Fibroblast of upper back skin (primary cell): ENCODE measurements at regions not wholly inside any gene's neighbourhood (a gene's known extent, or its start where the extent isn't known, plus 50 kb on each side); places are given as distances from the start of the nearest gene placed in this dataset.
A peak's percentile ranks its signal among the peaks of the same experiment; 100 is the strongest.
"Not testable (repeated sequence)": the region's sequence is repeated elsewhere in the genome, so short reads cannot be mapped to it uniquely, and the experiment has no call there.

Source experiments
- DNase-seq: peaks from one replicate; pipeline ENCODE4 v3.0.0-alpha.2; 2013

DNA sequence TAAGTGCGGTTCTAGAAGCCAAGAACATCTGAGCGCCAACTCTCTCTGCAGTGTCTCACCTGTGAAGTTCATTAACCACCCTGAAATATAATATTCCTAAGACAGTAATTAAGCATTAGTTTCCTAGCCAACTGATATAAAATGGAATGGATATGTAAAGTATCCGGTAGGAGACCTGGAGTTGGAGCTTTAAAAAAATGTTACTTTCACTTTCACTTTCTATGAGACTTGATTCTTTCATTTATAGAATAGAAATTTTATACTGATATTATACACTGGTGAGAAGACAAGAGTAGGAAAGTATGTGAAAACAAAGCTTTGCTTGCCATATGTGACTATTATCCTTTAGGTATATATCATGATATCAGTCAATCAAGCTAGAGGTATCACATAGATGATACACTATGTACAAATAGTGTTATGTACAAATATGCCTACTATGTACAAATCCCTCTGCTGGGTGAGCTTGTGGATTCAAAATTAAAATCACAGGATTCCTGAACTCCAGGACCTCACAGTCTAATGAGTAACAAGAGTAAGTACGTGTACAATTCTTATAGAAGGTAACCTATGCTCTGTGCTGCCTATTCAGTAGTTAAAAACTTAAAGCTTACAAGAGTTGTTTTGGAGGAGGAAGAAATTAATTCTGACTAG lies 934.2 kb downstream of the TTLL7 start:
- no peak for DNase-seq

DNA sequence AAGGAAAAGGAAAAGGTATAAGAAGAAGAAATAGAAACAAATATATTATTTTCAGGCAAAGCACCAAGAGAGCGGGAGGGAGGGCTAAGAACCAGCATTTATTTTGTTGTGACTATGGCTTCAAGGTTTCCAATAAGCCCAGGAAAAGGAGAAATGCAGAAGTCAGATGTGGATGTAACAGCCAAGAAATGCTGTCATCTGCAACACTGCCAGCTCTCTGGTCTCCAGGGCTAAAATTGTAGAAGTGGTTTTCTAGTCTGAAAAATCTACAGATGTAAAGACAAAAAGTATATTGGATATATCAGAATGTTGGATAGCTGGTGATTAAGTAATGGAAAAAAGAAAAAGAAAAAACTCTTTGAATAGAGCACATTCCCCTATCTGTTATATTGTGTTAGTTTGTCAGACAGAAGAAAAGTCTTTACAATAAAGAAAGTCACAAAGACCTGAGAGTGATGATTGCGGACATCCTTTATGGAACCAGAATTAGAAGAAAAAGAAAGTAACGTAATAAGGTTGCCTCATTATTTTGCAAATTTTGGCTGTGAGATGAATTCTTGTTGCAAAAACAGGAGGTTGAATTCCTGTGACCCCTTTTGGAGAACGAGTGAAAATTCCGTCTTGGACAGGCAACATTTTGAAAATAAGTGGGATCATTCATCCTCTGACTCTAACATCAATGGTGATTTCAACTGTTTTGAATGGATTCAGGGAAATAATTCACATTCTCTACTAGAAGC lies 938.1 kb downstream of the TTLL7 start:
- DNase-seq, result no peak

DNA sequence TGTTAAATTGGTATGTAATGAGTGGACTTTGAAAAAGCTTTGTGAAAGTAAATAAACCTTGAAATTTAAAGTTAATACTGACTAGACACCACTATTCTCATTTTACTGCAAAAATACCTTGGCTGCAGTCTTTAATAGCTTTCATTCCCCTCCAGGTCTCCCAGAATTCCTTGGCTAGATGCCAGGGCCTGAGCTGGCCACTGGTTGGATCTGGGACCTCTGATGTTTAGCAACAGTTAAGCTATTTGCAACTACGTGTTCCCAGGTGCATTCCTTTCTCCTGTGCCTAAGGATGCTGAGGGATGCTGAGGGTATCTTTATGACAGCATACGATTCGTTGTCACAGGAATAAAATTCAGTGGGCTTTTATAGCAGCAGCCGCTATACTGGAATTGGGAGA lies 938.7 kb downstream of the TTLL7 start:
- peak; percentile 31 for DNase-seq

DNA sequence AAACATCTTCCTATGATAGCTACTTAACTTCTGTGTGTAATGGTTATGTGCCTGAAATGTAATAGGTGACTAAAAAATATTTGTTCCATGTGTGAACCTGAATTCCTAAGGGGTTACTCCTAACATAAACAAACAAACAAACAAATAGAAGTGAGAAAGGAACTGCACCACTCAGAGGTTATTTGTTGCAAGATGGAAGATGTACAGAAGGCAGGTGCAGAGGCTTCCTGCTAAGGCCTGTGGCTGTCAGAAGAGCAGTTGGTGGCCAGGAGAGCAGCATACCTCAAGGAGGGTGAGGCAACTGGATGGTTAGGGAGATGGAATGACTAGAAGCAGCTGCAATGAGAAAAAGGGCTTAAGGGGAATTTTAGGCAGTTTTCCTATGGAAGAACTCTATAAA lies 940.6 kb downstream of the TTLL7 start:
- no peak for DNase-seq

DNA sequence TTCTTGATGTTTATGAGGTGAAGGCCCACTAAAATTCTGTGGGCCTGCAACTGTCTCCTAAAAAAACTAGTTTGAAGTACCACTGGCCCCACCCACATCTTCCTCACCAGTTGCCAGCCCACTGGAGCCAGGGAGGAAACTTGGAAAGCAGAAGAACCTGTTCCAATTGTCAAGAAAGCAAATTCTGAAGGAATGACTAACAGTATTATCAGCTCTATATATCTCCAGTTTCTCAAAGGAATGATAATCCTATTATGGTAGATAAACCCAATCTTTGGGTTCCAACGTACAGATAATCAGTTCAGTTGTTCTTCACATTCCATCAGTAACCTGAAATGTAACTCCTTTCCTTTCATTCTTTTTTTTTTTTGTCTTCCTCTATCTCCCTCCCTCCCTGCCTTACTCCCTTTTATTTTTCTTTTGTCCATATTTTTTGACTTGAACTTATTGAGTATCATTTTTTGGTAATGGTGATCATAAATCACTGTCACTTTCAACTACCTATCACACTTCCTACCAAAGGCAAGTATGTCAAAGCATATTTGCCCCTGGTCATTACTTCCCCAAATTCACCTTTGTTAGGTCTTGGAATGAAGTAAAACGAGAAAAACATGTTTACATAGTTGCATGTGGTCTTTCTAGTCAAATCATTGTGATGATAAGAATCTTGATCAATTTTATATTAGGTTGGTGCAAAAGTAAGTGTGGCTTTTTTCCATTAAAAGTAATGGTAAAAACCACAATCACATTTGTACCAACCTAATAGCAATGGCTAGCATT lies 943.4 kb downstream of the TTLL7 start:
- no peak for DNase-seq

DNA sequence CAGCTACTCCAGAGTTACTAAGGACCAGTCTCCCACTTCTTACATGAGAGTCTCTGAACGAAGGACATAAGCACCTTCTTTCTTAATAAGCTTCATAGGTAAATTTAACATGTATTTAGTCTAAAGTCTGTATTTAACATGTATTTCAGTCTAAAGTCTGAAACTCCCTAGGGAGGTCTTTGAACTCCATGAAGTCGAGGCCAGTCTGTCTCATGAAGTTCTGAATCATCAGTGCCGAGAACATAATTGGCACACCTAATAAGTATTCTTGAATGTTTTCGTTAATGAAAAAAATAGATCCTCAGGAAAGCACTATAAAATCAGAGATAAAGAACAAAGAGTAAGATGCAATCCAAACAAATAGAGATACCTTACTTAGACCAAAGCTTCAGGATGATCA lies 945.5 kb downstream of the TTLL7 start:
- no peak for DNase-seq

DNA sequence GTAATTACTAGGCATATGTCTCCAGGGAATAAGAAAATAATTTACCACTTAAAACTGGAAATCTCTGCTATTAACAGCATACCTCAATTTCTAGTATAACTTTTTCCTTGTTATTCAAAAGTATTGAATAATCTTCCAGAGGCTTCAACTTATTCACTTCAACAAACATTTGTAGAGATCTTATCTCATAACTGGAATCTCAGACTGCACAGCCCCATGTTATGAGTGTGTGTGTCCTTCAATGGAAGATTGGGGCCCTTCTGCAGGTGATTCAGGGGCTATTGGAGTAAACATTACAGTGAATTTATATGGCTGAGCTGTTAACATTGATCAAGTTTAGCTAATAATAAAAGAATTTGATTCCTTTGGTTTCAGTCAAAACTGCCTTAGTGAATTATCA lies 946.1 kb downstream of the TTLL7 start:
- DNase-seq, result no peak

DNA sequence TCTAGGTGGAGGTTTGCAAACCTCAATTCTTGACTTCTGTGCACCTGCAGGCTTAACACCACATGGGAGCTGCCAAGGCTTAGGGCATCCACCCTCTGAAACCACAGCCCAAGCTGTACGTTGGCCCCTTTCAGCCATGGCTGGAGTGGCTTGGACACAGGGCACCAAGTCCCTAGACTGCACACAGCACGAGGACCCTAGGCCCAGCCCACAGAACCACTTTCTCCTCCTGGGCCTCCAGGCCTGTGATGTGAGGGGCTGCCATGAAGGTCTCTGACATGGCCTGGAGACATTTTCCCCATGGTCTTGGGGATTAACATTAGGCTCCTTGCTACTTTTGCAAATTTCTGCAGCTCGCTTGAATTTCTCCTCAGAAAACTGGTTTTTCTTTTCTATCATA lies 947.9 kb downstream of the TTLL7 start:
- DNase-seq, result not testable (repeated sequence)

DNA sequence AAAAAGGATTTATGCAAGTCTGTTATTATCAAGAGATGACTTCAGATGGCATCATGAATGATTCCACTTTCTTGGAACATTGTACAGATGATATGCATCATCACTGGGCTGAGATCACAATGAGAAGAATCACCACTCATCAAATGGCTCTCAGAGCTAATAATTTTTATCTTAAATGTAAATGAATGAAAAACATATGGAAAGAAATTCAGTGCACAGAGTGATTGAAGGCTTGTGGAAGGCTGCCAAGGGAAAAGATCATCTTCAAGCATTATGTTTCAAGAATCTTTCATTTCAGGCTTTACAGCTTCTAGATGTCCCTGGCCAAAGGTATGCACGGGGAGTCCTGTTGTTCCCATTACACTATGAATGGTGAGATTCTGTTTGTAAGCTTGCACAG lies 955.7 kb downstream of the TTLL7 start:
- peak; percentile 81 for DNase-seq

DNA sequence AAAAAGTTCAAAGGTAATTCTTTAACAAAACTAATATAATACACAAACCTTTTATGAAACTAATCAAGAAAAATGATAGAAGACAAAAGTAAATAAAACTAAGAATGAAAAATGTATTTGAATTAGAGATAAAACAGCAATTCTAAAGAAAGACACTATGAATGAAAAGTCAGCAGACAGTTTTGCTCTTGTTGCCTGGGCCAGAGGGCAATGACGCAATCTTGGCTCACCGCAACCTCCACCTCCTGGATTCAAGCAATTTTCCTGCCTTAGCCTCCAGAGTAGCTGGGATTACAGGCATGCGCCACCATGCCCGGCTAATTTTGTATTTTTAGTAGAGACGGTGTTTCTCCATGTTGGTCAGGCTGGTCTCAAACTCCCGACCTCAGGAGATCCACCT lies 959.8 kb downstream of the TTLL7 start:
- not testable (repeated sequence) for DNase-seq

DNA sequence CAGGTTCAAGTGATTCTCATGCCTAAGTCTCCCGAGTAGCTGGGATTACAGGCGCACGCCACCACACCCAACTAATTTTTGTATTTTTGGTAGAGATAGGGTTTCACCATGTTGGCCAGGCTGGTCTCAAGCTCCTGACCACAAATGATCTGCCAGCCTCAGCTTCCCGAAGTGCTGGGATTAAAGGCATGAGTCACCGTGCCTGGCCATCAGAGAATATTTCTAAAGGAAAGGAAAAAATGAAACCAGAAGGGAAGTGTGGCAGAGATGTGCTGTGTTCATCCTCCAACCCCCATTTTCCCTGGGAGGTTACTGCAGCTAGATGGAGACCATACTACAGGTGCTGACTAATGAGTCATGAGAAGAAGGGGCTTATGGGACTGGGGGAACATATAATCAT lies 964.1 kb downstream of the TTLL7 start:
- DNase-seq, result peak; percentile 39

DNA sequence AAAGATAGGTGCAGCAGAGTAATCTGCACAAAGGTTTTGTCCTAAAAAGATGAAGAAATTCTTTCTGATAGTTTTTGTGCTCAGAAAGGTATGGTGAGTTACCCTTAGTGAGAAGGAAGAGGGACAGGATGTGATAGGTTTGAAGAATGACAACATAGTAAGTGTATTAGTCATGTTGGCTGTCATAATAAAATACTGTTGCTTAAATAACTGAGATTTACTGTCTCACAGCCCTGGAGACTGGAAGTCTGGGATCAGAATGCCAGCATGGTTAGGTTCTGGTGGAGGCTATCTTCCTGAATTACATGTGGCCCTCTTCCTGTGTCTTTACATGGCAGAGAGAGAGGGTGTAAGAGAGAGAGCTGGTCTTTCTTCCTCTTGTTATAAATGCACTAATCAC lies 965.2 kb downstream of the TTLL7 start:
- DNase-seq, result peak; percentile 69

DNA sequence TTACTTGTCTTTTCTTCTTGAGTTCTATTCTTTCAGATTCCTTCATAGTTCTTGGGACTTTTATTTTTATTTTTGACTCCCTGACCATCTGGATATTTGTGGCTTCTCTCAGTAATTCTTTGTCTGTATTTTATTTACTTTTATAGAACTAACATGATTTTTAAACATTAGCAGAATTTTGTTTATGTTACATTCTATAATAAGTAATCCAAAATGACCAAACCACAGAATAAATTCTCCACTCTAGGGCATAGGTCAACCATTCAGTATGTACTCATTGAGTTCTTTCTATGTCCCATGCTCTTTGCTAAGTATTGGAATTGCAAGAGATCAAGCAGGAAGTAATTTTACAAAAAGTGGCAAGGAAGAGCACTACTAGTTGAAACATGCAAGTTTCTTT lies 969.0 kb downstream of the TTLL7 start:
- peak; percentile 65 for DNase-seq

DNA sequence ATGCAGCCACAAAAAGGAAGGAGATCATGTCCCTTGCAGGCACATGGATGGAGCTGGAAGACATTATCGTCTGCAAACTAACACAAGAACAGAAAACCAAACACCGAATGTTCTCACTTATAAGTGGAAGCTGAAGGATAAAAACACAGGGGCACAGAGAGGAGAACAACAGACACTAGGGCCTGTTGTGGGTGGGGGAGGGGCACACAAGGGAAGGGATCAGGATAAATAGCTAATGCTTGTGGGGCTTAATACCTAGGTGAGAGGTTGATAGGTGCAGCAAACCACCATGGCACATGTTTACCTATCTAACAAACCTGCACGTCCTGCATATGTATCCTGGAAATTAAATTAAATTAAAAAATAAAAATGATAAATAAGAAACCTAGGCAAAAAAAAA lies 969.9 kb downstream of the TTLL7 start:
- DNase-seq, result no peak

DNA sequence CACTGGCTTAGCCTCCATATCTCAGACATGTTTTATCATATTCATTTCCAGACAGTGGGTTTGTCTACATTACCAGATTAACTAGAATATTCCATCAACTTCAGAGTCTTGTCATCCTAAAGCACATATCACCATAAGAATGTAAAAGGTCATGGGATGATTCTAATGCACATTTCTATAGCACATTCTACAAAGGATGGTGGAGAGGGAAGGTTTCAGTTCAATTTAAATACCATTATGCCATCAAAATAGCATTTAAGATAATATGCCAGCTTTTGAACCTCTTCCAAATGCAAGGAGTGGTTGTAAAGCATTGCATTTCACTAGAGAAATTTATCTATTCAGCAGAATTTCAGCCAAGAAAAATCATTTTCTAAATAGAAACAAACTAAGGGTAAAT lies 970.5 kb downstream of the TTLL7 start:
- no peak for DNase-seq

DNA sequence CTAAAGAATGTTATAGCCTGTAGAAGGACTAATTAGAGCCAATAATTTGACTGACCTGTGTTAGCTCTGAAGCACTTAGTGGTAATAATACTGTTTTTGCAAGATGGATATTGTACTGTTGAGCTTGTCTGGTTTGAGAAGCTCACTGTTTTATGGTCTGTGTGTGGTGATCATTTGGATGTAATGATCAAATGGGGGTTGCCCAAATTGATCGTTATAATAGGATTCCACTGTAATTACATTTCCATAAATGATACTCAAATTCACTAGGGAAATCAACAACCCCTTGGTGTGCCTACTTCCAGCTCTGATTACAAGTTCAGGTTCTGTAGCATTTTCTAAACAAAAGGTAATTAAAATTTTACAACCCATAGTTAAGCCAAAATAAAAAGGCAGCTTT lies 971.4 kb downstream of the TTLL7 start:
- no peak for DNase-seq

DNA sequence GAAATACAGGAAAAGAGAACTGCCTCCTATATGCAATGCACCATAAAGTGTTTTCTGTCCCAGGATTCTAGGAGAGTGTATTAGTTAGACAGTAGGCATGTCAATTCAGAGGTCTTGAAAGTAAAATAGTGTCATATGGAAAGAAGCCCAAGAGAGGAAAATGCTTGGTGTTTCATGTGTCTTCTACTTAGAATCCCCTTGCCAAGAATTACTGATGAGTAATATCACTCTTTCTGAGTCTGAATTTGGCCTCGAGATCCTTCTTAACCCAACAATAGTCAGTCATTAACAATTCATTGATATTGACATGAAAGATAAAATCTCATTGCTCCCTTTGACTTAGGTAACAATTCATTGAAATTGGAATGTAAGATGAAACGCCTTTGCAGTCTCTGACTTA lies 972.2 kb downstream of the TTLL7 start:
- DNase-seq, result peak; percentile 70

DNA sequence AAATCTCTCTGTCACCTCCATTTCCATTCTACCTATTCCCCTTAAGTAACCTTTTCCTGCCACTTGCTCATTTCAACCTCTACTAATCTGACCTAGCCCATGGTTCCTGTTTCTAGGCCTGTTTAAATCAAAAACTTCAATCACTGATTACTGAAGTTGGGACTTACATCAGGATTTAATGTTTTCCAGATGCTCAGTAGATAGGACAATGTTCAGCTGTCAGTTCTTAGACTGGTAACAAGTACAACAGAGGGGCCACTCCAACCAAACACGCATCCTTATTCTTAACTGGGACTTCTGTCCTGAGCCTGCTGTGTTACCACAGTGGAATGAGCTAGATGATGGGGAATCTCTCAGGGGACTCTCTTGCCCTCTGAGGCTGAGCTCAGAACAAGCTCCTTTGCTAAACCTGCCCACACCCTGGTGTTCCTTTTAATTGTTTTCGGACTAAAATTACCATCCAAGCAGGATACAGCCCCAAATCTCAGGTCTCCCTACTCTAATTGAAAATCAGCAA lies 974.6 kb downstream of the TTLL7 start:
- DNase-seq, result no peak

DNA sequence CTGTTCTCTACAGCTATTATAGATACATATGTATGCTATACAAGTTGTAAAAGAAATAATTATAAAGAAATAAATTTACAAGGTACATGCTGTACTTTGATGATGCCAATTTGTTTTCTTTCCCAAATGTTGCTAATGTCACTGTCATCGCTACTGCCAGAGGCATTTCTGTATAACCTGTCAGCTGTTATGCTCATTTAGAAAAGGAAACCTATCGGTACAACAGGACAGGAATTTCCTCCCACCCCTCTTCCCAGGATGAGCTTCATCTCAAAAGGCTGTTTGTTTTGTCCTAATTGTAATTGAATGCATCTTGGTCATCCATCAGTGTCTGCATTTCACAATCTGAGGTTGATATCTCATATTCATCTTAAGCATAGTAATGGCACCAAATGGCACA lies 975.7 kb downstream of the TTLL7 start:
- DNase-seq, result no peak

DNA sequence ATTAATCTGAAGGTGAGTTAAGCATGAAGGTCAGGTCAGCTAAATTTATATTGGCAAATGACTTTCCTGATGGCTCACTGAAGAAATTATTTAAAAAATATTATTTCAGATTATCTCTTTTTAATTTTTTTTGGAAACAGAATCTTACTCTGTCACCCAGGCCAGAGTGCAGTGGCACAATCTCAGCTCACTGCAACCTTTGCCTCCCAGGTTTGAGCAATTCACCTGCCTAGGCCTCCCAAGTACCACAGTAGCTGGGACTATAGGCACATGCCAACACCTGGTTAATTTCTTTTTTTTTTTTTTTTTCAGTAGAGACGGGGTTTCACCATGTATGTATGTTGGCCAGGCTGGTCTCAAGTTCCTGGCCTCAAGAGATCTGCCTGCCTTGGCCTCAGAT lies 976.7 kb downstream of the TTLL7 start:
- DNase-seq, result no peak

DNA sequence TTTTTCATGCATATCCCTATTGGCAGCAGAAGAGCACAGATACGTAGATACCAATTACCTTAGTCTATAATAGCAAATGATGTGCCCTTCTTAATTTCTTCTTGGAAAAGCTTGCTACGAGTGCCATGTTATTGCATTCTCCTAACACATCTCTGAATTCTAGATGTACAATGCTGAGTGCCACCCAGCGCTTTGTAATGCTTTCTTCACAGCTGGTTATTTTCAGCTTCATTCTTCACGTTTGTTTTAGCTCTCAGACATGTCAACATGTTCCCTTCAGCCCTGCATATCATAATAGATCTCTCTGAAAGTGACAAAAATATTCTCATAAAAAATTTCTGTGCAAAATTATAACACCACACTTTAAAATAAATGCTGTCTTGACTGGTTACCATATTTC lies 981.2 kb downstream of the TTLL7 start:
- no peak for DNase-seq

DNA sequence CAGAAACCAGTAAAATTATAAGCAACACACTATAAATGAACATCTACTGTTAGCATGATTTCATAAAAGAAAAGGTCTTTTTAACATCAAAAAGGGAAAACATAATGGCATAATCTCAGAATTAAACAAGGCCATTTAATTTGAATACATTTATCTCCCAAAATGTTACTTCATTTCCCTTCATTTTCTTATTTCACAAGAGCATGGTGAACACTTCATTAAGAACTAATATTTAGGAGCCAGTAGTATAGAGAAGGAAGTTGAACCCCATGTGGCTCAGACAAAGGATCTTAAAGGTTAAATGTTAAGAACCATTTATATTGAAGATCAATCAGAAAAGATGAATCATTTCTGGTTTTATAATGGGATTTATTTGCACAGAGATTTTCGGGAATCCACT lies 981.7 kb downstream of the TTLL7 start:
- DNase-seq, result no peak

DNA sequence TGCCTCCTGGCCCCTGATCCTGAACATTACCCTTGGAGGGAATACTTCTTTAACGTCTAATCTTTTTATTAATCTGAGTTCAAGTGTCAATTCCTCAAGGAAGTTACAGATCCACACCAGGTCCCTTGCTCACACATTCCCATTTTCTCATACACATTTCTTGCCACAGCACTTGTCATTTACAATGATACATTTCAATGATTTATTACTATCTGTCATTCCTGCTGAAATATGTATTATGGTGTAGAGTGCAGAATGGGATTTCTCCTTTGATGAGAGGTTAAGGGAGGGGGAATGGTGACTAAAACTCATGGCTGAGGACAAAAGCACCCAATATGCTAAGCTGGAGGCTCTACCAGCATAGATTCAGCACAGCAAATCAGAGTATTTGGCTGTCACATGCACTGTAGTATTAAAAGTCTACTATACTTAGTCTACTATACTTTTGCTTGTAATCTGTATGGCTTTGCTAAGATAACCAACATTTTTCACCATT lies 982.5 kb downstream of the TTLL7 start:
- no peak for DNase-seq

DNA sequence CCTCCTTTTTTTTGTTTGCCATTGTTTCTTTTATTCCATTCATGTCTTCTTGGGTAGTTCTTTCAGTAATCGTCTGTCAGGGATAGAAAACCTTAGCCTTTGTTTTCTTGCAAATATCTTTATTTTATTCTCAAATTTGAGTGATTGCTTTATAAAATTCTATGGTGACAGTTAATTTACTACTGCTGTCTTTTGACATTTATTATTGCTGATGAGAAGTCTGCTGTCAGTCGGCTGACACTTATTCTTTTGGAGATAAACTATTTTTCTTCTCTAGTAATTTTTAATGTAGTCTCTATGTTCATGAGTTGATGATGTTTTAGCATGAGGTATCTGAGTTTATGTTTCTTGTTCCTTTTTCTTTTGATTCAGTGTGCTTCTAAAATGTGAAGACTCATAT lies 983.8 kb downstream of the TTLL7 start:
- DNase-seq, result no peak
